ENCODE measurements at regions not wholly inside any gene's neighbourhood (a gene's known extent, or its start where the extent isn't known, plus 50 kb on each side); places are given as distances from the start of the nearest gene placed in this dataset.

GRCh38 chr14:101098641-101099040 lies 195.1 kb upstream of the RTL1 start:
- Mint-ChIP-seq H3K9me3 (no peaks in the 10 kb centered on the region), H3K27me3 (peaks cover 15% of the 10 kb centered on the region), H3K27ac (no peak overlapping the region), H3K4me3 (no peak overlapping the region), H3K4me1 (no peaks in the 10 kb centered on the region), H3K36me3 (ENCODE audit: low read depth) (no peaks in the 10 kb centered on the region)
- DNase-seq = no peak
- ChIA-PET CTCF (no interaction called here), POLR2A (no interaction called here)

DNA sequence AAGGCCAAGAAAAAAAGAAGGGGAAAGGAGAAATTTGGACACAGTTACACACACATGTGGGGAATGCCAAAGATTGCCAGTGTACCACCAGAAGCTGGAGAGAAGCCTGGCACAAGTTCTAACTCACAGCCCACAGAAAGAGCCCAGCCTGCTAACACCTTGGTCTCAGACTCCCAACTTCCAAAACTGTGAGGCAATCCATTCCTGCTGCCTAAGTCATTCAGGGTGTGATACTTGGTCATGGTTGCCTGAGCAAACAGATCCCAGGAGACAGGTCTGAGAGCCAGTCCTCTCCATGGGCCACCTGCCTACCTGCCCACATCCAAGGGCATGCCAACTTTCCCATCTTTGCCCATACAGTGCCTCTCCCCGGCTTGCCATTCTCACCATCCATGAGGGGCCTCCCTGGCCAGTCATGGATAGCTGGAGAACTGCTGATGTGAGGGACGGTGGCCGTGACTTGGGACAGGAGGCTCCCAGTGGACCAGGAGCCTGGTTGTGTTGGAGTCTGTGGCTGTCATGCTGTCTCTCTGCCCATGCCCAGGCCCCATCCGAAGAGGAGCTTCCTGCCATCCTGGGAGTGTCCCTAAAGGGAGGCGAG lies 198.0 kb upstream of the RTL1 start:
- Mint-ChIP-seq H3K27me3 (peaks cover 15% of the 10 kb centered on the region), H3K4me1 (no peaks in the 10 kb centered on the region), H3K36me3 (ENCODE audit: low read depth) (no peaks in the 10 kb centered on the region), H3K9me3 (no peaks in the 10 kb centered on the region), H3K4me3 (no peak overlapping the region), H3K27ac (no peak overlapping the region)
- POLR2A ChIA-PET = no interaction called here
- peak; percentile 12 for DNase-seq
- CTCF ChIA-PET = no interaction called here

DNA sequence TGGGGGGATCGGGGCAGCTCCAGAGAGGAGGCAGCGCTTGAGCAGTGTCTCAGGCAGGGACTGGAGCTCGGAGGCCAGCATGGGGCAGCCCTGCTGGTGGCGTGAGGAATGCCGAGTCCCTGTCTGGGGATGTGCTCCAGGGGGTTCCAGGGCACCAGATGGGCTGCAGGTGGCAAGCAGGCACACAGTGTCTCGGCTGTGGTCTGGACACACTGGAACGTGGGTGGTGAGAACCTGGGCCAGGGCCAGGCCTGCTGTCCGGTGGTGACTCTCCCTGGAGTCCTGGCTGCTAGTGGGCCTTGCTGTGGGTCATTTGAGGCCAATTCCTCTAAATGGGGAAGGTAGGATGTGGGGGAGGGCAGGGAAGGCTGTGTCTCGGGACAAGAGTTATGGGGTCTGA lies 199.4 kb upstream of the RTL1 start:
- no peaks in the 10 kb centered on the region for H3K4me1 Mint-ChIP-seq
- no peaks in the 10 kb centered on the region for H3K36me3 Mint-ChIP-seq (ENCODE audit: low read depth)
- ChIA-PET POLR2A (no interaction called here), CTCF (no interaction called here)
- H3K9me3 Mint-ChIP-seq = no peaks in the 10 kb centered on the region
- no peak overlapping the region for H3K4me3 Mint-ChIP-seq
- H3K27me3 Mint-ChIP-seq = peaks cover 10% of the 10 kb centered on the region
- peak; percentile 12 for DNase-seq
- H3K27ac Mint-ChIP-seq = no peak overlapping the region

DNA sequence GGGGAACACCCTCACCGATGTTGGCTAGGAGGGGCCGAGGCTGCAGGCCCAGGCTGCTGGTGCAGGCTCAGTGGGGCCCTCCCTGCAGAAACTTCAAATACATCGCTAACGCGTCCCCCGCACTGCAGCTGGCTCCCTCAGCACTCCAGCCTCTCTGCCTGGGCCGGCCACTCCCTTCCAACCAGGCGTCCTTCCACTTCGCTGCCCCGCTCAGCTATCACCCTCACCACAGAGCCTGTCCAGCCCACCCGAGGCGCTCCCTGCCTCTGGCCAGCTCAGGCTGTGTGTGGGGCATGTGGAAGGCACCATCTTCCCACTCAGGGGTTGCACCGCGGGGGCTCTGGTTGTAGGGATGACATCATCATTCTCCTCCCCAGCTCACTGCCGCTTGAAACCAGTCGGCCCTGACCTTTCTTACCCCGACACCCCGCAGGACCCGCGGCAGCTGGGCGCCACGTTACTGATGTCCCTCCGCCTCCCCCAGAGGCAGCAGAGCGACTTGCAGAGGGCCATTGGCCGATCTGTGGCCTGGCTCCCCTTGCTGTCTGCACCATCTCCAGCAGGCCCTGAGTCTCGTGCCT lies 199.9 kb upstream of the RTL1 start:
- DNase-seq = peak; percentile 8
- CTCF ChIA-PET = no interaction called here
- Mint-ChIP-seq H3K36me3 (ENCODE audit: low read depth) (no peaks in the 10 kb centered on the region), H3K4me3 (no peak overlapping the region), H3K9me3 (no peaks in the 10 kb centered on the region), H3K27me3 (peaks cover 7% of the 10 kb centered on the region), H3K4me1 (no peaks in the 10 kb centered on the region), H3K27ac (no peak overlapping the region)
- POLR2A ChIA-PET = no interaction called here

- CTCF ChIA-PET = no interaction called here
- no peak overlapping the region for H3K4me3 Mint-ChIP-seq
- H3K4me1 Mint-ChIP-seq = no peaks in the 10 kb centered on the region
- POLR2A ChIA-PET = no interaction called here
- no peak for DNase-seq
- peaks cover 2% of the 10 kb centered on the region for H3K27me3 Mint-ChIP-seq
- H3K9me3 Mint-ChIP-seq = no peaks in the 10 kb centered on the region
- no peak overlapping the region for H3K27ac Mint-ChIP-seq
- H3K36me3 Mint-ChIP-seq (ENCODE audit: low read depth) = no peaks in the 10 kb centered on the region
These were observed 201.0 kb upstream of the RTL1 start for GRCh38 chr14:101104485-101104884.

GRCh38 chr14:101105045-101105444 lies 201.5 kb upstream of the RTL1 start:
- H3K27ac Mint-ChIP-seq = no peak overlapping the region
- CTCF ChIA-PET = no interaction called here
- H3K4me3 Mint-ChIP-seq = no peak overlapping the region
- no peak for DNase-seq
- POLR2A ChIA-PET = no interaction called here
- no peaks in the 10 kb centered on the region for H3K27me3 Mint-ChIP-seq
- H3K9me3 Mint-ChIP-seq = no peaks in the 10 kb centered on the region
- no peaks in the 10 kb centered on the region for H3K36me3 Mint-ChIP-seq (ENCODE audit: low read depth)
- H3K4me1 Mint-ChIP-seq = no peaks in the 10 kb centered on the region

DNA sequence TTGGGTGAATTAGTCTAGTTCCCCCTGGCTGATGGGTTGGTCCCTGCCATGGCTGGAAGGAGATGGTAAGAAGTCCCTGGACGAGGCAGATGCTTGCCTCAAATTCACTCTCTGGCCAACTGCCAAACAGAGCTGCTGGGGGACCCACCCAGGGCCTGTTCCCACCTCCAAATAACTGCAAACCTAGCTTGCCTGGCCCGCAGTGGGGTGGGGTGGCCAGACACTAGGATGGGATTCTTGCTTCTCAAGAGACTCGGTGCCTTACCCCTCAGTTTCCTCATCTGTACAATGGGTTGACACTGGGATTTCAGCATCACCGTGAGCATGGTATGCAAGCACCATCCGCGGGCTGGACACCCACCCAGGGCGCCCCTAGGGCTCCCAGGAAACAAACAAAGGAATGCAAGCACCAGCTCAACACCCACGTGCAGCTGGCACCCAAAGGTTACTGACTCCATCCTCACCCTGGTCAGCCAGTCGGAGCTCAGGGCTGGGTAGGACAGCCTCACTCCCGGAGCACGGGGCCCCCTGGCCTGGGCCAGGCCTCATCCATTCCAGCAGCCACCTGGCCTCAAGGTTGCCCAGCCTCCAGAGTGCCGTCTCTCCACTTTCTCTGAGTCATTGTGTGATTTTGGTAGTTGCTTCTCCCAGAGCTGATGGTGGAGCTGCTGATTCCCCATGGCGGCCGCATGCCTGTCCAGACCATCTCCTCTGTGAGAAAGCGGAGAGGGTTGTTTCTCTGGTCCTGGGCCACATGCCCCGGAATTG lies 205.2 kb upstream of the RTL1 start:
- H3K4me3 Mint-ChIP-seq = no peak overlapping the region
- POLR2A ChIA-PET = no interaction called here

DNA sequence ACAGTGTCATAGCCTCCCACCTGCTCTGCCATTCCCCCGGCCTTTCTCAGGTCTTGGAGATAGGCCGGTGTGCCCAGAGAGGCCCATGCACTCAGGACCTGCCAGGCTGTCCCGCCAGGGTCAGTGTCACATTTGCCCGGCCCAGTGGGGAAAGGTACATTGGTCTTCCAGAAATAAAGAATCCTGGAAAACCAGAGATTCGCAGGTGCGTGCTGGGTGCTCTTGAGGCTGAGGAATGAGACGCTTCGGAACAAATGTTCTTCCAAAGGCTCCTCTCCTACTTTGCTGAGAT lies 205.8 kb upstream of the RTL1 start:
- Mint-ChIP-seq H3K27me3 (no peaks in the 10 kb centered on the region), H3K9me3 (no peaks in the 10 kb centered on the region), H3K36me3 (ENCODE audit: low read depth) (no peaks in the 10 kb centered on the region), H3K4me1 (no peaks in the 10 kb centered on the region), H3K4me3 (no peak overlapping the region), H3K27ac (no peak overlapping the region)
- peak; percentile 9 for DNase-seq
- CTCF ChIA-PET = no interaction called here
- POLR2A ChIA-PET = no interaction called here

More for the DNA sequence above, 205.2 kb upstream of the RTL1 start:
- CTCF ChIA-PET = no interaction called here
- DNase-seq = peak; percentile 8
- H3K4me1 Mint-ChIP-seq = no peaks in the 10 kb centered on the region
- H3K9me3 Mint-ChIP-seq = no peaks in the 10 kb centered on the region
- no peaks in the 10 kb centered on the region for H3K36me3 Mint-ChIP-seq (ENCODE audit: low read depth)
- no peak overlapping the region for H3K27ac Mint-ChIP-seq
- H3K27me3 Mint-ChIP-seq = no peaks in the 10 kb centered on the region

GRCh38 chr14:101109981-101110728 lies 206.6 kb upstream of the RTL1 start:
- POLR2A ChIA-PET = no interaction called here
- DNase-seq = peak; percentile 7
- H3K36me3 Mint-ChIP-seq (ENCODE audit: low read depth) = no peaks in the 10 kb centered on the region
- no peak overlapping the region for H3K27ac Mint-ChIP-seq
- H3K4me3 Mint-ChIP-seq = no peak overlapping the region
- CTCF ChIA-PET = no interaction called here
- no peaks in the 10 kb centered on the region for H3K9me3 Mint-ChIP-seq
- H3K27me3 Mint-ChIP-seq = no peaks in the 10 kb centered on the region
- H3K4me1 Mint-ChIP-seq = no peaks in the 10 kb centered on the region

DNA sequence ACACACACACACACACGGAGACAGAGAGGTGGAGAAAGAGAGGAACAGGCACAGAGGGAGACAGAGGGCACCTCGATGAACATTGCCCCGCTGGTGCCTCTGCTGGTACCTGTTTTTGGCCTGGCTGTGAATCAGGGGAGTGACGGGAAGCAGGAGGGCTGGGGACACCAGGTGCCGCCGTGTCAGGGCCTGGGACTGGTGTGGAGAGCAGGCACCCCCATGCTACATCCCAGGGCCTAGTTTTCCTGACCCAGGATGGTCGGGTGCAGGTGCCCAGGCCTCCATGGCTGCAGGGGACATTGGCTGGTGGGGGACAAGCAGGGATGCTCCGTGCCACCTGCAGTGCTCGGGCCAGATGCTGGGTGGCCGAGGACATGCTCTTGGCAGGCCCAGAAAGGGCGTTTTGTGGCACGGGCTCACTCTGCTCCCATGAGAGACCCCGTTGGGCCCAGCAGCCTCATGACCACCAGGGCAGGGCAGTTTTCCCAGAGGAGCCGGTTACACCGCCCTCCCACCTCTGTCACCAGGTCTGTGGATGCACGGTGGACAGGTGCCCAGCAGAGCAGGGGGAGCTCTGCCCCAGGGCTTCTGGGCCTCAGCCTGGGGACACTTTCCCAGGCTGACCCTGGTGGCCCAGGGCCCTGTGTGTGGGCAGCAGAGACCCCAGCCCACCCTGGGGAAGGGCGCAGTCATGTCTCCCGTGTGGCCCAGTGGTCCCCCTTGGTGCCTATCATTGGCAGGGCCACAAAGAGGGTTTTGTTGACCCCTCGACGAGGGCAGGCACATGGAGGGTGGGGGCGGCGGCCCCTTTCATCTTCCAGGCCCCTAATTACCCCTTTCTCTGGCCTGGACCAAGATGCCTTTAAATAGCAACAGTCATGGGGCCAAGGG lies 207.5 kb upstream of the RTL1 start:
- H3K36me3 Mint-ChIP-seq (ENCODE audit: low read depth) = no peaks in the 10 kb centered on the region
- no peaks in the 10 kb centered on the region for H3K4me1 Mint-ChIP-seq
- peak; percentile 9 for DNase-seq
- CTCF ChIA-PET = no interaction called here
- H3K4me3 Mint-ChIP-seq = no peak overlapping the region
- H3K27ac Mint-ChIP-seq = no peak overlapping the region
- no peaks in the 10 kb centered on the region for H3K27me3 Mint-ChIP-seq
- no peaks in the 10 kb centered on the region for H3K9me3 Mint-ChIP-seq
- POLR2A ChIA-PET = no interaction called here

DNA sequence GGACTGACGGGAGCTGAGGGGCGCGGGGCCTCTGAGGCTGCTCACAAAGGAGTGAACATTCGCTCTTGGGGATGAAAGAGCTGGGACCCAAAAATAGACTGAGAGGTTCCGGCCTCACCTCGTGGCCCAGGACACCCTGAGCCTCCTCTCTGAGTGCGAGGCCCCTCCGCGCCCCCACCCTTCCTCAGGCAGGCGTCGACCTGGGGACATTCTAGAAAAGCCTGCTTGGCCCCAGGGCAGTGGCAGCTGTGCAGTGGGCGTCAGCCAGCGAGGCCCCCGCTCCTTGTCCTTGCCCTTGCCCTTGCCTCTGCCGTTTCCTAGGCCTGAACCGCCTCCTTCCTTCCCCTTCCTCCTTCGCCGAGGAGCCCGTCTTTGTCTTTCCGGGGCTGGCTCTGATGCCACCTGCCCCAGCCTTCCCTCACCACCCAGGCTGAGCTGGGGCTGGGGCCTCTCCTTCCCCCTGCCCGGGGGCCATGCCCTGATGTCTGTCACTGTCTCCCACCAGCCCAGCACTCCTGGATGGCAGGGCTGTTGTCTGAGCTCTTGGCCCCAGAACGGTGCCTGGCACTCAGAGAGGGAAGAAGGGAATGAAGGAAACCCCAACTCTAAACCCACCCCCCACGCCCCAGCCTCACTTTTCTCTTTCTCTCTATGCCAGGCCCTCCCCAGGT lies 208.2 kb upstream of the RTL1 start:
- no peaks in the 10 kb centered on the region for H3K27me3 Mint-ChIP-seq
- no peaks in the 10 kb centered on the region for H3K4me1 Mint-ChIP-seq
- H3K4me3 Mint-ChIP-seq = no peak overlapping the region
- H3K9me3 Mint-ChIP-seq = no peaks in the 10 kb centered on the region
- peak; percentile 12 for DNase-seq
- CTCF ChIA-PET = no interaction called here
- H3K36me3 Mint-ChIP-seq (ENCODE audit: low read depth) = no peaks in the 10 kb centered on the region
- H3K27ac Mint-ChIP-seq = no peak overlapping the region
- POLR2A ChIA-PET = no interaction called here

GRCh38 chr14:101112351-101113107 lies 209.0 kb upstream of the RTL1 start:
- peak; percentile 8 for DNase-seq
- Mint-ChIP-seq H3K9me3 (no peaks in the 10 kb centered on the region), H3K27ac (no peak overlapping the region), H3K4me1 (no peaks in the 10 kb centered on the region), H3K27me3 (no peaks in the 10 kb centered on the region), H3K4me3 (no peak overlapping the region), H3K36me3 (ENCODE audit: low read depth) (no peaks in the 10 kb centered on the region)
- ChIA-PET CTCF (no interaction called here), POLR2A (no interaction called here)

Measured in activated CD4-positive, alpha-beta memory T cell treated with anti-CD3 and anti-CD28 coated beads, Interleukin-2, amount 10 ng/mL, durations not matched to agents 7 days and 5 days (primary cell).